ENCODE measurements at regions not wholly inside any gene's neighbourhood (a gene's known extent, or its start where the extent isn't known, plus 50 kb on each side); places are given as distances from the start of the nearest gene placed in this dataset.
"Not testable (repeated sequence)": the region's sequence is repeated elsewhere in the genome, so short reads cannot be mapped to it uniquely, and the experiment has no call there.

DNA sequence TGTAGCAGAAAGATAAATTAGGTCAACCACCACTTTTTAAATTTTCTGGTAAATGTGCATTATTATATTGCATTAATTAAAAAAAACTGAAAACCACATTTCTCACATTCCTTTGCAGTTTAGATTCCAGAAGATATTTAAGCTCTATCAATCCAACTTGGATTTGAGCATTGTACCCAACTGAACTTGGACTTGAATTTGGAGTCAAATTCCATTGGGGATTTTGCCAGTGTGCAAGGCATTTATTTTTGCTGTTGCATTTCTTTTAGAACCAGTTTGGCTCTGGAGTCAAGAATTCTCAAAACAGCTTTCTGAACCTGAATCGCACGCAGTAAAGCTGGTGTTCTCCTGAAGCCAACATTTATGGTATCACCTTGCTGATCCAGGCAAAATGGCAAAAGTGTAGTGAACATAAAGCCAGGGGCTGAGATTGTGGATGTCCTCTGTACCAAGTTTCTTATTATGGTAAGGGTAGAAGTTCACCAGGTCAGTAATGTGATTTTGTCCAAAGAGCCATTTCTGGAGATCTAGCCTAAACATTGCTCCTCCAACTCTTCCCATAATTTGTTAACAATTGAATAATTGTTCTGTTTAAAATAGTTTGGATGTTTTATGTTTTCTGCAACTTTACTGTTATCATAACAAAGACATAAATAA lies 890.9 kb downstream of the LRRIQ3 start:
- Mint-ChIP-seq H3K4me1 (no peaks in the 10 kb centered on the region), H3K27ac (no peak overlapping the region), H3K27me3 (no peaks in the 10 kb centered on the region), H3K9me3 (ENCODE audit: insufficient read depth) (peaks cover 2% of the 10 kb centered on the region), H3K4me3 (no peak overlapping the region)
- ChIA-PET CTCF (no interaction called here), POLR2A (no interaction called here)
- H3K9me3 ChIP-seq (ENCODE audit: control extremely low read depth in 1 of 3, control insufficient read depth in 2 of 3, insufficient read depth in 1 of 3, low read length in 2 of 3) = no peaks in the 10 kb centered on the region
- H3K36me3 ChIP-seq (replicated peaks in 1 of 2; ENCODE audit: control extremely low read depth in 1 of 2, control insufficient read depth in 1 of 2, extremely low read depth in 1 of 2, insufficient read depth in 2 of 2, low read length in 1 of 2) = no peaks in the 10 kb centered on the region
- ATAC-seq (ENCODE audit: low read depth) (no peak), DNase-seq (no peak)
- no peaks in the 10 kb centered on the region for H4K20me1 ChIP-seq (ENCODE audit: control insufficient read depth, insufficient read depth, low read length, poor library complexity, severe bottlenecking)
- TF ChIP-seq, protein P1, sequence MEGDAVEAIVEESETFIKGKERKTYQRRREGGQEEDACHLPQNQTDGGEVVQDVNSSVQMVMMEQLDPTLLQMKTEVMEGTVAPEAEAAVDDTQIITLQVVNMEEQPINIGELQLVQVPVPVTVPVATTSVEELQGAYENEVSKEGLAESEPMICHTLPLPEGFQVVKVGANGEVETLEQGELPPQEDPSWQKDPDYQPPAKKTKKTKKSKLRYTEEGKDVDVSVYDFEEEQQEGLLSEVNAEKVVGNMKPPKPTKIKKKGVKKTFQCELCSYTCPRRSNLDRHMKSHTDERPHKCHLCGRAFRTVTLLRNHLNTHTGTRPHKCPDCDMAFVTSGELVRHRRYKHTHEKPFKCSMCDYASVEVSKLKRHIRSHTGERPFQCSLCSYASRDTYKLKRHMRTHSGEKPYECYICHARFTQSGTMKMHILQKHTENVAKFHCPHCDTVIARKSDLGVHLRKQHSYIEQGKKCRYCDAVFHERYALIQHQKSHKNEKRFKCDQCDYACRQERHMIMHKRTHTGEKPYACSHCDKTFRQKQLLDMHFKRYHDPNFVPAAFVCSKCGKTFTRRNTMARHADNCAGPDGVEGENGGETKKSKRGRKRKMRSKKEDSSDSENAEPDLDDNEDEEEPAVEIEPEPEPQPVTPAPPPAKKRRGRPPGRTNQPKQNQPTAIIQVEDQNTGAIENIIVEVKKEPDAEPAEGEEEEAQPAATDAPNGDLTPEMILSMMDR (IDR thresholded peaks at IDR 0.05) = no peak
- no peak overlapping the region for H3K4me3 ChIP-seq (ENCODE audit: control extremely low read depth in 1 of 5, extremely low read depth in 1 of 5, insufficient read depth in 1 of 5, low read depth in 2 of 5, low read length in 4 of 5)
- WGBS (ENCODE audit: insufficient coverage) = 100% methylated on average over 2 of the region's 2 CpGs
- H3K79me2 ChIP-seq (ENCODE audit: control insufficient read depth, insufficient read depth, low read length) = no peaks in the 10 kb centered on the region
- H3K4me2 ChIP-seq (replicated peaks; ENCODE audit: low read depth, low read length, poor library complexity, severe bottlenecking) = no peak overlapping the region
- intact Hi-C loops (cut with micrococcal nuclease) = no loop called here
- H3K4me1 ChIP-seq (ENCODE audit: control insufficient read depth in 2 of 2, insufficient read depth in 2 of 2, low read length in 2 of 2) = no peaks in the 10 kb centered on the region
- H2AFZ ChIP-seq (ENCODE audit: insufficient read depth, low read depth, low read length, poor library complexity, severe bottlenecking) = no peak overlapping the region
- no peak overlapping the region for H3K27ac ChIP-seq (ENCODE audit: low read length in 2 of 2)
- H3K27me3 ChIP-seq (replicated peaks in 1 of 4; ENCODE audit: control extremely low read depth in 1 of 4, control insufficient read depth in 3 of 4, insufficient read depth in 4 of 4, low read length in 3 of 4) = no peaks in the 10 kb centered on the region
- no peak overlapping the region for H3K9ac ChIP-seq (ENCODE audit: low read length)

DNA sequence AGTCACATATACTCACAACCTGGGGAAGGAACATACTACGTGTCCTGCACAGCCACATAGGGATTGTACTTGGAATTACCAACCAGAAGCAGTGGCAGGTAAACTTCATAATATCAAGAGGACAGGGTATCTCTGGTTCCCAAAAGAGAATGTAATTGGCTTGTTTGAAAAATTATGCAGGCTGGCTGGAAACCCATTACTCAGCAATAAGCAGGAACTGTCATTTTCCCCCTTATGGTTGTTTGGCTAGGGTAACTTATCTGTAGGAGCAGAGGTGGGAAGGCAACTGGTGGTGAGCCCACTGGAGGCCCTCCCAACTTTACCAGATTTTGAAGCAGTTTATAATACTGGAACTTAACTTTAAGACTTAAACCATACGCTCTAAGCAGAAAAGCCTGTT lies 924.1 kb downstream of the LRRIQ3 start:
- Histone ChIP-seq H3K79me2 (ENCODE audit: control insufficient read depth, insufficient read depth, low read length) (no peaks in the 10 kb centered on the region), H3K9ac (ENCODE audit: low read length) (no peak overlapping the region), H2AFZ (ENCODE audit: insufficient read depth, low read depth, low read length, poor library complexity, severe bottlenecking) (no peak overlapping the region), H3K36me3 (replicated peaks in 1 of 2; ENCODE audit: control extremely low read depth in 1 of 2, control insufficient read depth in 1 of 2, extremely low read depth in 1 of 2, insufficient read depth in 2 of 2, low read length in 1 of 2) (no peaks in the 10 kb centered on the region), H3K27ac (ENCODE audit: low read length in 2 of 2) (no peak overlapping the region), H4K20me1 (ENCODE audit: control insufficient read depth, insufficient read depth, low read length, poor library complexity, severe bottlenecking) (no peaks in the 10 kb centered on the region), H3K4me1 (ENCODE audit: control insufficient read depth in 2 of 2, insufficient read depth in 2 of 2, low read length in 2 of 2) (no peaks in the 10 kb centered on the region), H3K4me2 (replicated peaks; ENCODE audit: low read depth, low read length, poor library complexity, severe bottlenecking) (no peak overlapping the region), H3K4me3 (ENCODE audit: control extremely low read depth in 1 of 5, extremely low read depth in 1 of 5, insufficient read depth in 1 of 5, low read depth in 2 of 5, low read length in 4 of 5) (no peak overlapping the region), H3K9me3 (ENCODE audit: control extremely low read depth in 1 of 3, control insufficient read depth in 2 of 3, insufficient read depth in 1 of 3, low read length in 2 of 3) (peaks cover 0 to 7% (median 1%) of the 10 kb centered on the region in 3 donors), H3K27me3 (replicated peaks in 1 of 4; ENCODE audit: control extremely low read depth in 1 of 4, control insufficient read depth in 3 of 4, insufficient read depth in 4 of 4, low read length in 3 of 4) (no peaks in the 10 kb centered on the region)
- intact Hi-C loops (cut with micrococcal nuclease) = no loop called here
- Mint-ChIP-seq H3K27me3 (no peaks in the 10 kb centered on the region), H3K4me3 (no peak overlapping the region), H3K4me1 (no peaks in the 10 kb centered on the region), H3K9me3 (ENCODE audit: insufficient read depth) (peaks cover 3% of the 10 kb centered on the region), H3K27ac (no peak overlapping the region)
- TF ChIP-seq, protein P1 (IDR thresholded peaks at IDR 0.05) = no peak
- TF ChIP-seq EZH2 (IDR thresholded peaks at IDR 0.05; ENCODE audit: borderline replicate concordance, insufficient read depth, low read depth, low read length, poor library complexity, severe bottlenecking) = no peak
- CTCF ChIA-PET = no interaction called here
- DNase-seq (no peak), ATAC-seq (ENCODE audit: low read depth) (no peak)
- POLR2A ChIA-PET = no interaction called here
- no CpG with 5 or more reads among the region's 2 CpGs for WGBS (ENCODE audit: insufficient coverage)

DNA sequence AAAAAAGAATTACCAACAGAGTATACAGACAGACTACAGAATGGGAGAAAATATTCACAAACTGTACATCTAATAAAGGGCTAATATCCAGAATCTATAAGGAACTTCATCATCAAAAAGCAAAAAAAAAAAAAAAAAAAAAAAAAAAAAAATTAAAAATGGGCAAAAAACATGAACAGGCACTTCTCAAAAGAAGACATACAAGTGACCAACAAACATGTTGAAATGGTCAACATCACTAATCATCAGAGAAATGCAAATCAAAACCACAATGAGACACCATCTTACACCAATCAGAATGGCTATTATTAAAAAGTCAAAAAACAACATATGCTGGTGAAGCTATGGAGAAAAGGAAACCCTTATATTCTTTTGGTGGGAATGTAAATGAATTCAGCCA lies 952.8 kb downstream of the LRRIQ3 start:
- intact Hi-C loops (cut with micrococcal nuclease); H3K27me3 ChIP-seq (replicated peaks in 1 of 4; ENCODE audit: control extremely low read depth in 1 of 4, control insufficient read depth in 3 of 4, insufficient read depth in 4 of 4, low read length in 3 of 4); H3K36me3 ChIP-seq (replicated peaks in 1 of 2; ENCODE audit: control extremely low read depth in 1 of 2, control insufficient read depth in 1 of 2, extremely low read depth in 1 of 2, insufficient read depth in 2 of 2, low read length in 1 of 2); H3K4me3 ChIP-seq (ENCODE audit: control extremely low read depth in 1 of 5, extremely low read depth in 1 of 5, insufficient read depth in 1 of 5, low read depth in 2 of 5, low read length in 4 of 5); CTCF ChIA-PET; DNase-seq; POLR2A ChIA-PET; H3K4me2 ChIP-seq (replicated peaks; ENCODE audit: low read depth, low read length, poor library complexity, severe bottlenecking); H3K9me3 ChIP-seq (ENCODE audit: control extremely low read depth in 1 of 3, control insufficient read depth in 2 of 3, insufficient read depth in 1 of 3, low read length in 2 of 3); H3K4me1 ChIP-seq (ENCODE audit: control insufficient read depth in 2 of 2, insufficient read depth in 2 of 2, low read length in 2 of 2); H3K27ac Mint-ChIP-seq; ATAC-seq (ENCODE audit: low read depth); H3K9me3 Mint-ChIP-seq (ENCODE audit: insufficient read depth); H3K27me3 Mint-ChIP-seq; H4K20me1 ChIP-seq (ENCODE audit: control insufficient read depth, insufficient read depth, low read length, poor library complexity, severe bottlenecking); H3K9ac ChIP-seq (ENCODE audit: low read length); H3K27ac ChIP-seq (ENCODE audit: low read length in 2 of 2); H3K4me1 Mint-ChIP-seq; H2AFZ ChIP-seq (ENCODE audit: insufficient read depth, low read depth, low read length, poor library complexity, severe bottlenecking); H3K79me2 ChIP-seq (ENCODE audit: control insufficient read depth, insufficient read depth, low read length); H3K4me3 Mint-ChIP-seq: not testable (repeated sequence)

Data from B cell (primary cell).